ENCODE measurements at regions not wholly inside any gene's neighbourhood (a gene's known extent, or its start where the extent isn't known, plus 50 kb on each side); places are given as distances from the start of the nearest gene placed in this dataset.

DNA sequence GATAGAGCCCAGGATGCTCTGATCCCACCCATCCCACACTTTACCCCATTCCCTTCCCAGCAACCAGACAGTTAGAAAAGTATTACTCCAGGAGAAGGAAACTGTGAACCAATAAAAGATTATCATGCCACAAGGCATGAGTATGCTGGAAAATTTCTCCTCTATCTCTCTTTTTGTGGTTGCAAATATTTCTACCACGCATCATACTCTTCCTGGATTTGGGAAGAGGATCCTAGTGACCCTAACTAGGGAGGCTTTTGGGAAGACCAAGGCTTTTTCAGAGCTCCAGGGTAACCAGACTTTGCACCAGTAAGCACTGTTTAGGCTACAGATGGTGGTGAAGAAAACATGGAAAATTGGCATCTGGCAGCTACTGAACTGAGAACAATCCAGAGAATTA lies 257.6 kb upstream of the CLNK start:
- POLR2A ChIA-PET: no interaction called here

GRCh38 chr4:10929818-10930217 lies 245.2 kb upstream of the CLNK start:
- ATAC-seq (no peak), DNase-seq (ENCODE audit: low spot score) (no peak)
- peaks cover 79% of the 10 kb centered on the region for H3K9me3 Mint-ChIP-seq
- H3K27me3 Mint-ChIP-seq (ENCODE audit: low read depth): peaks cover 5% of the 10 kb centered on the region
- ChIA-PET CTCF (no interaction called here), POLR2A (no interaction called here)
- H3K27ac Mint-ChIP-seq: no peak overlapping the region
- peaks cover 54% of the 10 kb centered on the region for H3K36me3 Mint-ChIP-seq
- H3K4me1 Mint-ChIP-seq: no peaks in the 10 kb centered on the region; the same call in 1 of the 2 replicates
- H3K4me3 Mint-ChIP-seq: no peak overlapping the region
- TF ChIP-seq ELF4 (CRISPR knock-in tag; IDR thresholded peaks at IDR 0.05; ENCODE audit: low read depth) (no peak), STAT6 (CRISPR knock-in tag; conservative IDR thresholded peaks at IDR 0.05; ENCODE audit: low read depth) (no peak), SOX15 (CRISPR knock-in tag; IDR thresholded peaks at IDR 0.05) (no peak), CREB1 (CRISPR knock-in tag; IDR thresholded peaks at IDR 0.05) (no peak), SP1 (CRISPR knock-in tag; conservative IDR thresholded peaks at IDR 0.05) (no peak), MXD4 (CRISPR knock-in tag; IDR thresholded peaks at IDR 0.05; ENCODE audit: borderline replicate concordance) (no peak), ZNF138 (CRISPR knock-in tag; conservative IDR thresholded peaks at IDR 0.05) (no peak), CREM (CRISPR knock-in tag; IDR thresholded peaks at IDR 0.05) (no peak), USF2 (CRISPR knock-in tag; IDR thresholded peaks at IDR 0.05) (no peak), ZNF219 (CRISPR knock-in tag; IDR thresholded peaks at IDR 0.05; ENCODE audit: borderline replicate concordance) (no peak), HMGXB4 (CRISPR knock-in tag; IDR thresholded peaks at IDR 0.05) (no peak), FOXP4 (CRISPR knock-in tag; IDR thresholded peaks at IDR 0.05) (no peak), OVOL2 (CRISPR knock-in tag; IDR thresholded peaks at IDR 0.05; ENCODE audit: borderline replicate concordance) (no peak)
- TF ChIP-seq, protein P1, sequence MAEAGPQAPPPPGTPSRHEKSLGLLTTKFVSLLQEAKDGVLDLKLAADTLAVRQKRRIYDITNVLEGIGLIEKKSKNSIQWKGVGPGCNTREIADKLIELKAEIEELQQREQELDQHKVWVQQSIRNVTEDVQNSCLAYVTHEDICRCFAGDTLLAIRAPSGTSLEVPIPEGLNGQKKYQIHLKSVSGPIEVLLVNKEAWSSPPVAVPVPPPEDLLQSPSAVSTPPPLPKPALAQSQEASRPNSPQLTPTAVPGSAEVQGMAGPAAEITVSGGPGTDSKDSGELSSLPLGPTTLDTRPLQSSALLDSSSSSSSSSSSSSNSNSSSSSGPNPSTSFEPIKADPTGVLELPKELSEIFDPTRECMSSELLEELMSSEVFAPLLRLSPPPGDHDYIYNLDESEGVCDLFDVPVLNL (CRISPR knock-in tag; IDR thresholded peaks at IDR 0.05; ENCODE audit: borderline replicate concordance, low read depth): no peak

More for the DNA sequence above, 257.6 kb upstream of the CLNK start:
- Mint-ChIP-seq H3K4me3 (no peak overlapping the region), H3K27me3 (ENCODE audit: low read depth) (peaks cover 15% of the 10 kb centered on the region), H3K4me1 (no peaks in the 10 kb centered on the region), H3K9me3 (peaks cover 90% of the 10 kb centered on the region), H3K27ac (no peak overlapping the region), H3K36me3 (peaks cover 66% of the 10 kb centered on the region)
- TF ChIP-seq, protein P2, sequence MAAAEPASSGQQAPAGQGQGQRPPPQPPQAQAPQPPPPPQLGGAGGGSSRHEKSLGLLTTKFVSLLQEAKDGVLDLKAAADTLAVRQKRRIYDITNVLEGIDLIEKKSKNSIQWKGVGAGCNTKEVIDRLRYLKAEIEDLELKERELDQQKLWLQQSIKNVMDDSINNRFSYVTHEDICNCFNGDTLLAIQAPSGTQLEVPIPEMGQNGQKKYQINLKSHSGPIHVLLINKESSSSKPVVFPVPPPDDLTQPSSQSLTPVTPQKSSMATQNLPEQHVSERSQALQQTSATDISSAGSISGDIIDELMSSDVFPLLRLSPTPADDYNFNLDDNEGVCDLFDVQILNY (CRISPR knock-in tag; IDR thresholded peaks at IDR 0.05): no peak
- TF ChIP-seq ZNF232 (CRISPR knock-in tag; IDR thresholded peaks at IDR 0.05) (no peak), NFE2L1 (CRISPR knock-in tag; IDR thresholded peaks at IDR 0.05) (no peak), FOXP4 (CRISPR knock-in tag; IDR thresholded peaks at IDR 0.05) (no peak), CREM (CRISPR knock-in tag; IDR thresholded peaks at IDR 0.05) (no peak), CBFB (CRISPR knock-in tag; IDR thresholded peaks at IDR 0.05; ENCODE audit: low read depth) (no peak), ESRRA (CRISPR knock-in tag; IDR thresholded peaks at IDR 0.05; ENCODE audit: borderline replicate concordance) (no peak), ELF4 (CRISPR knock-in tag; IDR thresholded peaks at IDR 0.05; ENCODE audit: low read depth) (no peak), ZNF423 (CRISPR knock-in tag; IDR thresholded peaks at IDR 0.05) (no peak), FOXK1 (CRISPR knock-in tag; IDR thresholded peaks at IDR 0.05) (no peak)
- ATAC-seq: no peak
- CTCF ChIA-PET: no interaction called here
- no peak for DNase-seq (ENCODE audit: low spot score)
